ENCODE measurements at regions not wholly inside any gene's neighbourhood (a gene's known extent, or its start where the extent isn't known, plus 50 kb on each side); places are given as distances from the start of the nearest gene placed in this dataset.

- Histone ChIP-seq H3K9me3 (no peaks in the 10 kb centered on the region), H3K27me3 (no peaks in the 10 kb centered on the region), H3K4me3 (no peak overlapping the region), H3K4me1 (no peaks in the 10 kb centered on the region), H3K36me3 (no peaks in the 10 kb centered on the region), H3K27ac (peak overlapping the region in 1 of 4 donors; percentile 43)
- TF ChIP-seq CTCF (IDR thresholded peaks at IDR 0.05): no peak
- no peak for TF ChIP-seq POLR2A (IDR thresholded peaks at IDR 0.05)
- TF ChIP-seq EP300 (IDR thresholded peaks at IDR 0.05): no peak
- no peak for TF ChIP-seq POLR2AphosphoS5 (IDR thresholded peaks at IDR 0.05)
- intact Hi-C loops (cut with DNase I): no loop called here
- WGBS, 2 donors: 80 to 86% methylated on average over 6 of the region's 6 CpGs
- no peak for DNase-seq
These were observed 71.0 kb upstream of the MDFIC2 start for GRCh38 chr3:70383360-70383831.

- Histone ChIP-seq H3K27me3 (no peaks in the 10 kb centered on the region), H3K36me3 (no peaks in the 10 kb centered on the region), H3K9me3 (no peaks in the 10 kb centered on the region), H3K27ac (no peak overlapping the region), H3K4me3 (no peak overlapping the region), H3K4me1 (no peaks in the 10 kb centered on the region)
- intact Hi-C loops (cut with DNase I): no loop called here
- TF ChIP-seq EP300 (IDR thresholded peaks at IDR 0.05) (no peak), CTCF (IDR thresholded peaks at IDR 0.05) (no peak), POLR2AphosphoS5 (IDR thresholded peaks at IDR 0.05) (no peak), POLR2A (IDR thresholded peaks at IDR 0.05) (no peak)
- no peak for DNase-seq
- 52 to 73% methylated on average over 4 of the region's 4 CpGs for WGBS, 2 donors
These were observed 61.7 kb upstream of the MDFIC2 start for GRCh38 chr3:70374179-70374578.

Small RNA genes in the stretch of these regions (small RNA-seq; reads per million reads assigned to genes)
- gene COX6CP6 (0 reads per million in 3 donors), gene RNU6-281P (0 reads per million in 3 donors)

All from sigmoid colon (tissue), 6 donors.